GM20000 (cell line): ENCODE measurements at regions not wholly inside any gene's neighbourhood (a gene's known extent, or its start where the extent isn't known, plus 50 kb on each side); places are given as distances from the start of the nearest gene placed in this dataset.
"Not testable (repeated sequence)": the region's sequence is repeated elsewhere in the genome, so short reads cannot be mapped to it uniquely, and the experiment has no call there.

Experiments
- DNase-seq: peaks from one replicate; pipeline ENCODE4 v3.0.0; 2012; ENCODE audit warnings: low spot score
- TF ChIP-seq, protein P1 (sequence below): IDR thresholded peaks from 2 replicates; pipeline ENCODE4 v1.5.1; 2012; ENCODE audit warnings: mild to moderate bottlenecking, control low read depth; ENCODE audit errors: extremely low read depth, missing control alignments

DNA sequence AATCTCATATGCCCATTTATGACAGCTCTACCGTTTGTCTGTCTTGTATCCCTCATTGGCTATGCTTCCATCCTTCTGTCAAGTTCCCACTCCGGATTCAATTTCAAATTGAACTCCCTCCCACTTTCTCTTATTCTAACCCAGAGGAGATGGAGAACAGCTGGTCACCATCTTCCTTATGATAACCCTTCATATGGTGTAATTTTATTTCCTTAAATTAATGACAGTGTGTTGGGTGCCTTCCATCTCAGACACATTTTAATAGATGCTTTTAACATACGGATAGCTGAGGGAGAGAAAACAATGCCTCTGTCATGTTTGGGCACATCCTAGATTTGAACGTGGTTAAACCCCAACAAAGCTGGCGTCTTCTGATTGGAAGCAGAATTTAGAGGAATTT lies 103.0 kb upstream of the PLXNA2 start:
- TF ChIP-seq, protein P1, sequence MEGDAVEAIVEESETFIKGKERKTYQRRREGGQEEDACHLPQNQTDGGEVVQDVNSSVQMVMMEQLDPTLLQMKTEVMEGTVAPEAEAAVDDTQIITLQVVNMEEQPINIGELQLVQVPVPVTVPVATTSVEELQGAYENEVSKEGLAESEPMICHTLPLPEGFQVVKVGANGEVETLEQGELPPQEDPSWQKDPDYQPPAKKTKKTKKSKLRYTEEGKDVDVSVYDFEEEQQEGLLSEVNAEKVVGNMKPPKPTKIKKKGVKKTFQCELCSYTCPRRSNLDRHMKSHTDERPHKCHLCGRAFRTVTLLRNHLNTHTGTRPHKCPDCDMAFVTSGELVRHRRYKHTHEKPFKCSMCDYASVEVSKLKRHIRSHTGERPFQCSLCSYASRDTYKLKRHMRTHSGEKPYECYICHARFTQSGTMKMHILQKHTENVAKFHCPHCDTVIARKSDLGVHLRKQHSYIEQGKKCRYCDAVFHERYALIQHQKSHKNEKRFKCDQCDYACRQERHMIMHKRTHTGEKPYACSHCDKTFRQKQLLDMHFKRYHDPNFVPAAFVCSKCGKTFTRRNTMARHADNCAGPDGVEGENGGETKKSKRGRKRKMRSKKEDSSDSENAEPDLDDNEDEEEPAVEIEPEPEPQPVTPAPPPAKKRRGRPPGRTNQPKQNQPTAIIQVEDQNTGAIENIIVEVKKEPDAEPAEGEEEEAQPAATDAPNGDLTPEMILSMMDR: no peak
- no peak for DNase-seq

- DNase-seq: no peak
- TF ChIP-seq, protein P1: no peak
These were observed 105.6 kb upstream of the PLXNA2 start for GRCh38 chr1:208349694-208350330.

DNA sequence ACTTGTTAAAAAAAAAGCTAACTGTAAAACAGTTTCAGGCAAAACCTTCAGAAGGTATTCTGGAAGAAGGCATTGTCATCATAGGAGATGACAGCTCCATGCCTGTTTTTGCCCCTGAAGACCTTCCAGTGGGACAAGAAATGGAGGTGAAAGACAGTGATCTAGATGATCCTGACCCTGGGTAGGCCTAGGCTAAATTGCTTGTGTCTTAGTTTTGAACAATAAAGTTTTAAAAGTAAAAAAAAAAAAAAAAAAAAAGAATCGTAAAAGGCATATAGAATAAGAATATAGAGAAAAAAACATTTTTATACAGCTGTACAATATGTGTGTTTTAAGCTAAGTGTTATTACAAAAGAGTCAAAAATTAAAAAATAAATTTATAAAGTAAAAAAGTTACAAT lies 106.6 kb upstream of the PLXNA2 start:
- TF ChIP-seq, protein P1: no peak

GRCh38 chr1:208351838-208352237 lies 107.7 kb upstream of the PLXNA2 start:
- no peak for DNase-seq

More for the DNA sequence above, 106.6 kb upstream of the PLXNA2 start:
- no peak for DNase-seq

GRCh38 chr1:208353797-208354196 lies 109.6 kb upstream of the PLXNA2 start:
- not testable (repeated sequence) for DNase-seq

More at GRCh38 chr1:208351838-208352237, 107.7 kb upstream of the PLXNA2 start:
- TF ChIP-seq, protein P1: no peak

- TF ChIP-seq, protein P1: no peak
- no peak for DNase-seq
These were observed 113.7 kb upstream of the PLXNA2 start for GRCh38 chr1:208357644-208358507.

GRCh38 chr1:208358651-208359050 lies 114.5 kb upstream of the PLXNA2 start:
- TF ChIP-seq, protein P1: no peak
- DNase-seq: no peak

DNA sequence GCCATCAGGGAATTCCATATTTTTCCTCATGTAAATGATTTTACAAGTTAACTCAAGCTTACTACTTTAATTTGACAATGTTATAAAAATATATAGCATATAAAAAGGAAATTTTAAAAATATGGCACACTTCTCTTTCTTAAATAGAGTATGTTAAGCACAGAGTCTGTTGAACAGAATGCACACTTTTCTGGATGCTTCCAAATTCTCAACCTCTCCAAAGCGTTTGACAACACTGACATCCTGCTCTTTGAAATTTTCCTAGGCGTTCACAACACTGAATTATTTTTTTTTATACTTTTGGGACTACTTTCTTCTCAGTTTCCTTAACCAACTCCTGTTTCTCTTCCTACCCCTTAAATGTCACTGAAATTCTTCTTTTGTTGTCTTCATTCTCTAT lies 117.8 kb upstream of the PLXNA2 start:
- DNase-seq: no peak
- TF ChIP-seq, protein P1: no peak
